Esophagus muscularis mucosa (tissue), 4 donors: ENCODE measurements at regions not wholly inside any gene's neighbourhood (a gene's known extent, or its start where the extent isn't known, plus 50 kb on each side); places are given as distances from the start of the nearest gene placed in this dataset.

Experiments used
- DNase-seq: peaks from one replicate; pipeline ENCODE4 v3.0.0-alpha.2; 2017; ENCODE audit errors: extremely low spot score
- H3K27ac ChIP-seq, 4 donors: fragments of 200-600 bp; sonication (generic); replicated peaks in 1 of 4; 1 replicate in 3 of 4; 2 replicates in 1 of 4; pipeline ENCODE4 v1.5.1; 2016 to 2019; ENCODE audit warnings: mild to moderate bottlenecking in 1 of 4
- H3K27me3 ChIP-seq, 4 donors: fragments of 200-600 bp; sonication (generic); one replicate each; pipeline versions ENCODE4 v1.5.1 to v1.6.0; 2016 to 2019
- H3K36me3 ChIP-seq, 4 donors: fragments of 200-600 bp; sonication (generic); one replicate each; pipeline ENCODE4 v1.5.1; 2016 to 2019
- H3K4me1 ChIP-seq, 4 donors: fragments of 200-600 bp; sonication (generic); one replicate each; pipeline ENCODE4 v1.5.1; 2016 to 2019
- H3K4me3 ChIP-seq, 4 donors: fragments of 200-600 bp; sonication (generic); 1 replicate in 2 of 4; 2 replicates in 2 of 4; pipeline ENCODE4 v1.5.1; 2016 to 2019; ENCODE audit warnings: mild to moderate bottlenecking in 4 of 4, moderate library complexity in 1 of 4
- H3K9me3 ChIP-seq, 4 donors: fragments of 200-600 bp; sonication (generic); 1 replicate in 3 of 4; 2 replicates in 1 of 4; pipeline ENCODE4 v1.5.1; 2016 to 2019
- EP300 ChIP-seq: sonication (generic); formaldehyde crosslinking; IDR thresholded peaks from one replicate; pipeline ENCODE4 v1.6.1; 2017; ENCODE audit warnings: antibody characterized with exemption
- POLR2A ChIP-seq: fragments of 450-650 bp; IDR thresholded peaks from one replicate; pipeline ENCODE4 v1.6.1; 2017; ENCODE audit warnings: antibody characterized with exemption, moderate library complexity, mild to moderate bottlenecking, low read depth
- POLR2AphosphoS5 ChIP-seq, 2 donors: sonication (generic); formaldehyde crosslinking; IDR thresholded peaks; one replicate each; pipeline ENCODE4 v1.6.1; 2017; ENCODE audit warnings: antibody characterized with exemption in 2 of 2
- WGBS: methylation state at CpG from one replicate; pipeline ENCODE4 v1.1.5; 2018; 5-methylcytosine and 5-hydroxymethylcytosine counted together
- intact Hi-C: fragments of 100-400 bp; cut with DNase I; formaldehyde crosslinking; loops from one replicate; pipeline ENCODE4 v1.15.1; 2023
- TF ChIP-seq, protein P1 (sequence below), 3 experiments: fragments of 200-600 bp in 2 of 3; fragments of 450-650 bp in 1 of 3; sonication (generic) in 2 of 3; IDR thresholded peaks; one replicate each; pipeline ENCODE4 v1.5.1; 2017 to 2019; ENCODE audit warnings: antibody characterized with exemption in 3 of 3, mild to moderate bottlenecking in 2 of 3, moderate library complexity in 1 of 3

DNA sequence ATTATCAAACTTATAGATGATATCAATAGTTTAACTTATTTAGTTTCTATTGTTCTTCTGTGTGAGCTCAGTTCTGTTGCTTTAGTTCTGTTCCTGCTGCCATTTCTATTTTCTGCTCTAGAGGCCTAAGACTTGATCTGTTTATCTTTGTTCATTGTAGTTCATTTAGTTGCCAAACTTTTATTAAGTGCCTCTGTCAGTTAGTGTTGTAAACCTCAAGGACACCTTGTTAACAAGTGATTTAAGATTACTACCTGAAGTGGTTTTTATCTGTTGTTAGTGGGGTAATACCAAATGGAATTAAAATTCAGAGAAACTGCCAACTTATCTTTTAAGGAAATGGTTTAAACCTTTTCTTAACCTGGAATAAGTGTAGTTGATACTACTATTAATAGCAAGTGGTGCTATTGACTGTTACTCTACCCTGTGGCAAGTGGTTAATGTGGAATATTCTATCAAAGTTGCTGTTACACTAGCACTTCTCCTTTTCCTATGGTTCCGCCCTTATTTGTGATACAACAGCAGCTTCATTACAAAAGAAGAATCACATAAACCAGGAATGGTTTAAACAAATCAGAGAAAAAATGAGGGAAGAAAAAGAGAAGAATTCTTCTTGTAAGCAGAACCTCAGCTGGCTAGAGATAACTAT is 500.6 kb upstream of the GOLIM4 start:
- no peaks in the 10 kb centered on the region for H3K27me3 ChIP-seq
- H3K4me1 ChIP-seq: peaks cover 0 to 21% (median 15%) of the 10 kb centered on the region in 4 donors
- no peak for DNase-seq
- WGBS: 83% methylated on average over 1 of the region's 1 CpG
- no peak overlapping the region for H3K4me3 ChIP-seq
- TF ChIP-seq, protein P1, sequence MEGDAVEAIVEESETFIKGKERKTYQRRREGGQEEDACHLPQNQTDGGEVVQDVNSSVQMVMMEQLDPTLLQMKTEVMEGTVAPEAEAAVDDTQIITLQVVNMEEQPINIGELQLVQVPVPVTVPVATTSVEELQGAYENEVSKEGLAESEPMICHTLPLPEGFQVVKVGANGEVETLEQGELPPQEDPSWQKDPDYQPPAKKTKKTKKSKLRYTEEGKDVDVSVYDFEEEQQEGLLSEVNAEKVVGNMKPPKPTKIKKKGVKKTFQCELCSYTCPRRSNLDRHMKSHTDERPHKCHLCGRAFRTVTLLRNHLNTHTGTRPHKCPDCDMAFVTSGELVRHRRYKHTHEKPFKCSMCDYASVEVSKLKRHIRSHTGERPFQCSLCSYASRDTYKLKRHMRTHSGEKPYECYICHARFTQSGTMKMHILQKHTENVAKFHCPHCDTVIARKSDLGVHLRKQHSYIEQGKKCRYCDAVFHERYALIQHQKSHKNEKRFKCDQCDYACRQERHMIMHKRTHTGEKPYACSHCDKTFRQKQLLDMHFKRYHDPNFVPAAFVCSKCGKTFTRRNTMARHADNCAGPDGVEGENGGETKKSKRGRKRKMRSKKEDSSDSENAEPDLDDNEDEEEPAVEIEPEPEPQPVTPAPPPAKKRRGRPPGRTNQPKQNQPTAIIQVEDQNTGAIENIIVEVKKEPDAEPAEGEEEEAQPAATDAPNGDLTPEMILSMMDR (IDR thresholded peaks at IDR 0.05): no peak
- TF ChIP-seq POLR2AphosphoS5 (IDR thresholded peaks at IDR 0.05) (no peak), EP300 (no peak), POLR2A (no peak)
- no peaks in the 10 kb centered on the region for H3K9me3 ChIP-seq
- intact Hi-C loops: no loop called here
- no peaks in the 10 kb centered on the region for H3K36me3 ChIP-seq
- H3K27ac ChIP-seq: no peak overlapping the region

DNA sequence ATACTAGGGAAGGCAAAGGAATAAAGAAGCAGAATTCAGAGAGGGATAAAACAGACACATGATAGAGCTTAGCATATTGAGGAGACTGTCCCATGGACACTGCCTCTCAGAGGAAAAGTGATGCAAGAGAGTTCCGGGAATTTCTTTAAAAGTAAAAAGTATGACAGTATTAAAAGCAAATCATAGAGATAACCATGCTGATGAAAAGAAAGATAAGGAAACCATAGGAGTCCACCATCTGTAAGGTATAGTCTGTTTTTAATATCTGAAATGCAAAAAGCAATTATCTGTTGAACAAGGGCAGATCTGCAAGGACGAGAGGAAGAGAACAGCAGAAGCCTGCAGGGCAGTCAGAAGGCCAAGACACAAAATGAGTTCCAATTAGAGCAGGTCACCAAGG is 495.9 kb upstream of the GOLIM4 start:
- Histone ChIP-seq H3K4me1 (peaks cover 0 to 13% (median 6%) of the 10 kb centered on the region in 4 donors), H3K27ac (no peak overlapping the region), H3K27me3 (no peaks in the 10 kb centered on the region), H3K9me3 (no peaks in the 10 kb centered on the region), H3K4me3 (no peak overlapping the region), H3K36me3 (no peaks in the 10 kb centered on the region)
- no peak for DNase-seq
- intact Hi-C loops: no loop called here
- TF ChIP-seq, protein P1 (IDR thresholded peaks at IDR 0.05): no peak
- TF ChIP-seq POLR2A (no peak), POLR2AphosphoS5 (IDR thresholded peaks at IDR 0.05) (no peak), EP300 (no peak)
- 80% methylated on average over 2 of the region's 2 CpGs for WGBS

DNA sequence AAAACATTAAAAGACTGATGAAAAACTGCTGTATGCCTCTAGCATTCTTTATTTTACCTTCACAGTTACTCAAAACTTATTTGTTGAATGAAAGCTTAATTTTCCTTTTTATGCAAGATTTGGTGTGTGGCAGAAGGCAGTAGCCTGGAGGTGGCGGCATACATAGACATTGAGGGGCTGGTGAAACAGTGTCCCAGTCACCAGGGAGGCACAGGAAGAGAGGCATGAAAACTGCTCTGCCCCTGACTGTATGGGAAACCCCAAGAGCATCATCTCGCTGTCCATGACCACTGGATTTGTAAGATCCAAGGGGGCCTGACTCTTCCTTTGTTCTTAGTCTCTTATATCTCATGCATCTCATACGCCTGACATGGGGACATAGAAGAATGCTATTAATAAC is 493.7 kb upstream of the GOLIM4 start:
- 85% methylated on average over 3 of the region's 3 CpGs for WGBS
- TF ChIP-seq, protein P1 (IDR thresholded peaks at IDR 0.05): no peak
- no peak for TF ChIP-seq POLR2AphosphoS5 (IDR thresholded peaks at IDR 0.05)
- TF ChIP-seq EP300: no peak
- TF ChIP-seq POLR2A: no peak
- Histone ChIP-seq H3K4me1 (no peaks in the 10 kb centered on the region), H3K27ac (no peak overlapping the region), H3K36me3 (no peaks in the 10 kb centered on the region), H3K4me3 (no peak overlapping the region), H3K27me3 (no peaks in the 10 kb centered on the region), H3K9me3 (no peaks in the 10 kb centered on the region)
- no peak for DNase-seq
- intact Hi-C loops: no loop called here

DNA sequence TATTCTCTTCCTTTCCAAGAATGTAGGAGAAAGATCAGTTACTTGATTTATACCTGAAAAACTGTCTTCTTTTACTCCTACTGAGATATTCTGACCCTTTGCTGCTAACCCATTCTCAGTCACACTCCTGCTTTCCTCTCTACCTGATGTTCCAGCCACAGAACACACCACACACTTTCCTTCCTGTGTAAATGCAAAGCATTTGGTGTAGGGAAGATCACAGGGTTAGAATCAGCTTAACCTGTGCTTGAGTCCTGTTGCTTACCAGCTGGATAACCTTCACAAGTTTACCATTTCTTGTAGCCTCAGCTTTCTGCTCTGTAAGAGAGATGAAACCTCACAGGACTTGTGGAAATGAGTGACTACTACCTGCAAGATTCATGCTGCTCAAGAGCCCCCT is 489.8 kb upstream of the GOLIM4 start:
- Histone ChIP-seq H3K4me1 (no peaks in the 10 kb centered on the region), H3K36me3 (no peaks in the 10 kb centered on the region), H3K4me3 (no peak overlapping the region), H3K9me3 (no peaks in the 10 kb centered on the region), H3K27me3 (no peaks in the 10 kb centered on the region), H3K27ac (no peak overlapping the region)
- TF ChIP-seq POLR2A (no peak), EP300 (no peak), POLR2AphosphoS5 (IDR thresholded peaks at IDR 0.05) (no peak)
- TF ChIP-seq, protein P1 (IDR thresholded peaks at IDR 0.05): no peak
- DNase-seq: no peak
- intact Hi-C loops: no loop called here

DNA sequence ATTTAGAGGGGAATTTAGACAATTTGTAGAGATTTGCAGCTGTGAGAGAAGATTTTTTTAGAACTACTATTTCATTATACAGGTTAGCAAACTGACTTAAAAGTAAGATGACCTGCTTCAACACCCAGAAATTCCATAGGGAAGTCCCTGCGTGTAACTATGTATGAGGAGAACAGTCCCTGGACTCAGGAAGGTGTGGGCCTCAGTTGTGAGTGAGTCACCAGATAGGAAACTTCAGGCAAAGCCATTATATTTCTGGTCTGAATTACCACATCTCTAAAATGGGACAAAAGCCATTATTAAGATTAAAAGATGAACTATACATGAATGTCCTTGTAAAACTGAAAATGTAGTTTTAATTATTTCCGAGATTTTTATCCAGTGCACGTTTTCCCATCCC is 488.3 kb upstream of the GOLIM4 start:
- WGBS: 68% methylated on average over 3 of the region's 3 CpGs
- intact Hi-C loops: no loop called here

More for the DNA sequence above, 488.3 kb upstream of the GOLIM4 start:
- no peak for TF ChIP-seq POLR2A
- no peak for TF ChIP-seq POLR2AphosphoS5 (IDR thresholded peaks at IDR 0.05)
- TF ChIP-seq, protein P1 (IDR thresholded peaks at IDR 0.05): no peak
- DNase-seq: no peak
- Histone ChIP-seq H3K9me3 (no peaks in the 10 kb centered on the region), H3K36me3 (no peaks in the 10 kb centered on the region), H3K27ac (no peak overlapping the region), H3K27me3 (no peaks in the 10 kb centered on the region), H3K4me3 (no peak overlapping the region), H3K4me1 (no peaks in the 10 kb centered on the region)
